ENCODE measurements at regions not wholly inside any gene's neighbourhood (a gene's known extent, or its start where the extent isn't known, plus 50 kb on each side); places are given as distances from the start of the nearest gene placed in this dataset.

DNA sequence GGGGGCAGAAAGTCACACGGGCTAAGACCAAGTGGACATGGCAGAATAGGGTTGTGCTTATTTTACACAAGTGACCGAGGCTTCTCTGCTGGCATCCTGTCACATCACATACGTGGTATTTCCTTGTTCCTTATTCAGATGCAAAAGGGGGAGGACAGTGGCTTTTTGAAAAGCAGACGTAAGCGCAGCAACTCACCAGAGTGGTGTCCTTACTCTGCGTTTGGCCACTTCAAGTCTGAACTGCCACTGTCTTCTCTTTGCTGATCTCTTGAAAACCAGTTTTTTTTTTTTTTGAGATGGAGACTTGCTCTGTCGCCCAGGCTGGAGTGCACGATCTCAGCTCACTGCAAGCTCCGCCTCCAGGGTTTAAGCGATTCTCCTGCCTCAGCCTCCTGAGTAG is 113.2 kb downstream of the SOX2 start:
- no peak for TF ChIP-seq POLR2A (IDR thresholded peaks at IDR 0.05)
- TF ChIP-seq, protein P1, sequence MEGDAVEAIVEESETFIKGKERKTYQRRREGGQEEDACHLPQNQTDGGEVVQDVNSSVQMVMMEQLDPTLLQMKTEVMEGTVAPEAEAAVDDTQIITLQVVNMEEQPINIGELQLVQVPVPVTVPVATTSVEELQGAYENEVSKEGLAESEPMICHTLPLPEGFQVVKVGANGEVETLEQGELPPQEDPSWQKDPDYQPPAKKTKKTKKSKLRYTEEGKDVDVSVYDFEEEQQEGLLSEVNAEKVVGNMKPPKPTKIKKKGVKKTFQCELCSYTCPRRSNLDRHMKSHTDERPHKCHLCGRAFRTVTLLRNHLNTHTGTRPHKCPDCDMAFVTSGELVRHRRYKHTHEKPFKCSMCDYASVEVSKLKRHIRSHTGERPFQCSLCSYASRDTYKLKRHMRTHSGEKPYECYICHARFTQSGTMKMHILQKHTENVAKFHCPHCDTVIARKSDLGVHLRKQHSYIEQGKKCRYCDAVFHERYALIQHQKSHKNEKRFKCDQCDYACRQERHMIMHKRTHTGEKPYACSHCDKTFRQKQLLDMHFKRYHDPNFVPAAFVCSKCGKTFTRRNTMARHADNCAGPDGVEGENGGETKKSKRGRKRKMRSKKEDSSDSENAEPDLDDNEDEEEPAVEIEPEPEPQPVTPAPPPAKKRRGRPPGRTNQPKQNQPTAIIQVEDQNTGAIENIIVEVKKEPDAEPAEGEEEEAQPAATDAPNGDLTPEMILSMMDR (IDR thresholded peaks at IDR 0.05), result no peak

Data from testis (tissue), 2 donors.